ENCODE measurements at regions not wholly inside any gene's neighbourhood (a gene's known extent, or its start where the extent isn't known, plus 50 kb on each side); places are given as distances from the start of the nearest gene placed in this dataset.

DNA sequence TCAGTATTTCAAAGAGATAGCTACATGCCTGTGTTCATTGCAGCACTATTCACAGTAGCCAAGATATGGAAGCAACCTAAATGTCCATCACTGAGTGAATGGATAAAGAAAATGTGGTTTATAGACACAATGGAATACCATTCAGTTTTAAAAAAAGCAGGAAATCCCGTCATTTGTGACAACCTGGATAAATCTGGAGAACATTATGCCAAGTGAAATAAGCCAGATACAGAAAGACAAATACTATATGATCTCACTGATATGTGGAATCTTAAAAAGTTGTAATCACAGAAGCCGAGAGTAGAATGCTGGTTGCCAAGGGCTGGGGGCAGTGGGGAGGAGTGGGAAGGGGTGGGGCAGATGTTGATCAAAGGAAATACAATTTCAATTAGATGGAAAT, 235.8 kb upstream of the IGFBP3 start:
- no peak overlapping the region for H4K91ac ChIP-seq (ENCODE audit: insufficient read depth, low read depth, low read length)
- no peak overlapping the region for H3K14ac ChIP-seq (replicated peaks; ENCODE audit: low read depth, low read length)
- ChIA-PET POLR2A (ENCODE audit: unreplicated experiment) (no interaction called here), CTCF (interaction anchor here (0.5 kb wide), 1 partner anchor 12 kb away, joined by 3 read pairs; no protein-coding TSS in a partner anchor)
- no peak overlapping the region for H2AFZ ChIP-seq (replicated peaks; ENCODE audit: low read length, poor library complexity)
- H3K23ac ChIP-seq (ENCODE audit: low read depth, low read length), result no peak overlapping the region
- no peak for DNase-seq
- no peak overlapping the region for H3K4me2 ChIP-seq (ENCODE audit: low read depth, low read length)
- H3K4me1 ChIP-seq (ENCODE audit: control insufficient read depth, insufficient read depth, low read length), result peaks cover 3% of the 10 kb centered on the region
- H2BK5ac ChIP-seq (ENCODE audit: low read depth, low read length, poor library complexity, severe bottlenecking), result no peak overlapping the region
- no peaks in the 10 kb centered on the region for H3K79me1 ChIP-seq (ENCODE audit: low read depth in 1 of 2, low read length in 2 of 2)
- no peaks in the 10 kb centered on the region for H3K27me3 ChIP-seq (ENCODE audit: control insufficient read depth, insufficient read depth, low read length)
- ATAC-seq (ENCODE audit: low read depth), result no peak
- in situ Hi-C loops (cut with MboI; ENCODE audit: low sequenced_read_pairs) (no loop called here), intact Hi-C loops (cut with micrococcal nuclease) (no loop called here), dilution Hi-C loops (cut with HindIII; ENCODE audit: low sequenced_read_pairs, unreplicated experiment) (no loop called here)
- no peak overlapping the region for H4K5ac ChIP-seq (ENCODE audit: low read depth, low read length)
- no peak overlapping the region for H3K56ac ChIP-seq (ENCODE audit: extremely low read depth, insufficient read depth, low read length)
- no peak overlapping the region for H3K9ac ChIP-seq (ENCODE audit: low read depth, low read length)
- BruUV-seq (replicated peaks), result no TSS peak
- H3K9me1 ChIP-seq (ENCODE audit: insufficient read depth, low read length), result no peaks in the 10 kb centered on the region
- H3K4me3 ChIP-seq (ENCODE audit: insufficient read depth, low read depth, low read length), result no peak overlapping the region
- TF ChIP-seq SMC3 (IDR thresholded peaks at IDR 0.05; ENCODE audit: low read depth, low read length) (no peak), BHLHE40 (IDR thresholded peaks at IDR 0.05; ENCODE audit: low read depth, low read length) (no peak), ELK1 (IDR thresholded peaks at IDR 0.05; ENCODE audit: borderline replicate concordance, low read depth, low read length) (no peak), CEBPB (IDR thresholded peaks at IDR 0.05; ENCODE audit: low read depth, low read length) (no peak), MXI1 (IDR thresholded peaks at IDR 0.05; ENCODE audit: borderline replicate concordance, low read depth, low read length) (no peak), MAZ (IDR thresholded peaks at IDR 0.05; ENCODE audit: borderline replicate concordance, low read depth, low read length) (no peak)
- TF ChIP-seq, protein P1, sequence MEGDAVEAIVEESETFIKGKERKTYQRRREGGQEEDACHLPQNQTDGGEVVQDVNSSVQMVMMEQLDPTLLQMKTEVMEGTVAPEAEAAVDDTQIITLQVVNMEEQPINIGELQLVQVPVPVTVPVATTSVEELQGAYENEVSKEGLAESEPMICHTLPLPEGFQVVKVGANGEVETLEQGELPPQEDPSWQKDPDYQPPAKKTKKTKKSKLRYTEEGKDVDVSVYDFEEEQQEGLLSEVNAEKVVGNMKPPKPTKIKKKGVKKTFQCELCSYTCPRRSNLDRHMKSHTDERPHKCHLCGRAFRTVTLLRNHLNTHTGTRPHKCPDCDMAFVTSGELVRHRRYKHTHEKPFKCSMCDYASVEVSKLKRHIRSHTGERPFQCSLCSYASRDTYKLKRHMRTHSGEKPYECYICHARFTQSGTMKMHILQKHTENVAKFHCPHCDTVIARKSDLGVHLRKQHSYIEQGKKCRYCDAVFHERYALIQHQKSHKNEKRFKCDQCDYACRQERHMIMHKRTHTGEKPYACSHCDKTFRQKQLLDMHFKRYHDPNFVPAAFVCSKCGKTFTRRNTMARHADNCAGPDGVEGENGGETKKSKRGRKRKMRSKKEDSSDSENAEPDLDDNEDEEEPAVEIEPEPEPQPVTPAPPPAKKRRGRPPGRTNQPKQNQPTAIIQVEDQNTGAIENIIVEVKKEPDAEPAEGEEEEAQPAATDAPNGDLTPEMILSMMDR (conservative IDR thresholded peaks at IDR 0.05; ENCODE audit: low read depth, low read length), result no peak
- no CpG with 5 or more reads among the region's 2 CpGs for WGBS, 2 experiments (ENCODE audit: extremely low coverage in 2 of 2, insufficient read length in 1 of 2)
- no peak overlapping the region for H3K18ac ChIP-seq (ENCODE audit: low read depth, low read length)
- no peaks in the 10 kb centered on the region for H3K36me3 ChIP-seq (ENCODE audit: control insufficient read depth, insufficient read depth, low read length)
- no peak overlapping the region for H2BK15ac ChIP-seq (ENCODE audit: low read depth, low read length)
- H4K20me1 ChIP-seq (ENCODE audit: insufficient read depth, low read length), result no peaks in the 10 kb centered on the region
- H2BK20ac ChIP-seq (ENCODE audit: low read depth, low read length), result no peak overlapping the region
- H4K8ac ChIP-seq (ENCODE audit: low read depth in 2 of 2, low read length in 2 of 2), result no peak overlapping the region
- no peak overlapping the region for H3K27ac ChIP-seq (ENCODE audit: insufficient read depth, low read length)
- H2BK120ac ChIP-seq (ENCODE audit: low read depth, low read length), result no peak overlapping the region
- H2AK5ac ChIP-seq (ENCODE audit: low read depth, low read length), result no peak overlapping the region
- H2AK9ac ChIP-seq (replicated peaks; ENCODE audit: low read depth, low read length, poor library complexity), result no peak overlapping the region
- H3K9me3 ChIP-seq (ENCODE audit: control insufficient read depth, insufficient read depth, low read length), result no peaks in the 10 kb centered on the region
- H3K4ac ChIP-seq (ENCODE audit: low read depth, low read length), result no peak overlapping the region

Data from IMR-90 (cell line).